Renal pelvis (tissue), 1 donor: ENCODE measurements at regions not wholly inside any gene's neighbourhood (a gene's known extent, or its start where the extent isn't known, plus 50 kb on each side); places are given as distances from the start of the nearest gene placed in this dataset.
"Not testable (repeated sequence)": the region's sequence is repeated elsewhere in the genome, so short reads cannot be mapped to it uniquely, and the experiment has no call there.

Experiments
- DNase-seq: peaks from one replicate; pipeline ENCODE4 v3.0.0-alpha.2; 2013

DNA sequence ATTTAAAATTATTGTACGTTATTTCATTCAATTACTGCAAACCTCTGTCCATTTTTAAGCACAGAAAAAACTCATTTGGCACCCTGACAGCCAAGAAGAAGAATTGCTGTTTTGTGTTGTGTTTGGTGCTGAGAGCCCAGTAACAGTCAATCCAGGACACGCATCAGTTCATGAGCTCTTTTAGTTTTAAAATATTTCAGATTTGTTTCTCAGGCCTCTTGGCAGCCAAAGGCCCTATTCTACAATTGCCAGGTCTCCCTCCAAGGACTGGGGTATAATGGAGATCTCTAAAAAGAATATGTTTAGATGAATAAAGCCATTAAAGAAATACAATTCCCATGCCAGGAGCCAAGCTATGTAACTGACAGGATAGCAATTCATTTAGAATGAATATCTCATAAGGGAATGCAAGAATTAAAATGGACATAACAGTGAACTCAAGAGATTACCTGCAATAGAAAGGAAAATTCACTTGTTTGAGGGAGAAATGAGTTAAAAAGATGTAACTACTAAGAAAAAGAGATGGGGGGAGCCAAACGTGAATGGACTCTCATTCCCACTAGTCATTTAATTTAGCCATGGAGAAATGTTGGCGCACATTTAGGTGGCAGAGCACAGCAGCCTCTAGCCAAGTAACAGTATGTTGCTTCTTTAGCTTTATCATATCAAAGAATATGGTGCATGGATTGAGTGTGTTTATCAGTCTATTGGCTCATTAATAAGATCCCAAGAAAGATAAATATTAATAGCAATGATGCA is 140.6 kb upstream of the PELI2 start:
- no peak for DNase-seq

DNA sequence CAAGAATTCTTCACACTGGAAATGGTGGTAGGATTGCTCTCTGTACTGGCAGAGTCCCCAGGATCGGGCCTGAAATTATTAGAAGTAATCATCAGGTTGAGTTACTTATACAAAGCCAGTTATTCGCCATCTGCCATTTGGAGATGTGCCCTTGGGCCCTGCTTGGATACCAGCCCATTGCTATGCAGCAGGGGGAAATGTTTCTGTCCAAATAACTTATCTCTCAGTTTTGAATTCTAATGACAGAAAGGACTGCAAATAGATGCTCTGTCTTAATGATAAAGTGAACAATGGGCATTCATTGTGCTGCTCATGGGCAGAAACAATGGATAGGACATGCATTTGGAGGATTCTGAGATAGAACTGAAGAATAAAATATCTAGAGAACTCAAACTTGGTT is 139.1 kb upstream of the PELI2 start:
- DNase-seq = no peak

DNA sequence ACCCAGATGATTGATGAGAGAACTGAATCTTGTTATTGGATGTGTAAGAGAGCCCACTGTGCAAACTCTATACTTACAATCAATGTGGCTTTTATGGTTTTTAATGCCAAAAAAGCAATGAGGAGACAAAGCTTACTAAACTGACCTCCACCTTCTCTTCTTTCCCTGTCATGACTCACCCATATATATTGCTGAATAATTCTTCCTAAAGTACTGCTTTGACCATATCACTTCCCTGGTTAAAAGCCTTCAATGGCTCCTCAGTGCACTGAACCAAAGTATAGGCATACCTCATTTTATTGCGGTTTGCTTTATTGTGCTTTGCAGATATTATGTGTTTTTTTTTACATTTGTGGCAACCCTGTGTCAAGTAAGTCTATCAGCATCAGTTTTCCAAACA is 138.4 kb upstream of the PELI2 start:
- DNase-seq = no peak

DNA sequence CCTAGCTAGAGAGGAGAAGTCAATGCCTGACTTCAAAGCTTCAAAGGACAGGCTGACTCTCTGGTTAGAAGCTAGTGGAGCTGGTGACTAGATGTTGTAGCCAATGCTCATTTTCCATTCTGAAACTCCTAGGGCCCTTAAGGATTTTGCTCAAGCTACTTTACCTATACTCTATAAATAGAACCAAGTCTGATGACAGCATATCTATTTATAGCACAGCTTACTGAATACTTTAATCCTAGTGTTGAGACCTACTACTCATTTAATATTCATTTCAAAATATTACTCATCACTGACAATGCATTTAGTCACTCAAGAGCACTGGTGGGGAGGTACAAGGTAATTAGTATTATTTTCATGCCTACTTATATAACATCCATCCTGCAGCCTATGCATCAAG is 137.2 kb upstream of the PELI2 start:
- no peak for DNase-seq

DNA sequence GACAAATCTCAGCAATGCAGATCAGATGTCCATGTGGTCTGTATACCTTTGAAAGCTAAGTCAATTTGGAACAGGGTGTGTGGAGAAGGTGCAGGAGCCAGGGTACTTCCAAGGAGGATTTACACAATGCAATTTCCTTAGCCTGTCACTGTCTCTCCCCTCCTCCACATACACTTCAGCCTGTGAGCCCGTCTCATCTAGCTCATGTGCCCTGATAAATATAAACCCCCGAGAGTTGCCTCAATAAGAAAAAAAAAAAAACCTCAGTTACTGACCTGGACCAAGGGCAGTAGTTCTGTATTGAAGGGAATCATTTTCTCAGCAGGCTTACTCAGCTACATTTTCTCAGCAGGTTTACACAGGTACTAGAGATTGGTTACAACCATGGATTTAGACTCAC is 132.1 kb upstream of the PELI2 start:
- no peak for DNase-seq

DNA sequence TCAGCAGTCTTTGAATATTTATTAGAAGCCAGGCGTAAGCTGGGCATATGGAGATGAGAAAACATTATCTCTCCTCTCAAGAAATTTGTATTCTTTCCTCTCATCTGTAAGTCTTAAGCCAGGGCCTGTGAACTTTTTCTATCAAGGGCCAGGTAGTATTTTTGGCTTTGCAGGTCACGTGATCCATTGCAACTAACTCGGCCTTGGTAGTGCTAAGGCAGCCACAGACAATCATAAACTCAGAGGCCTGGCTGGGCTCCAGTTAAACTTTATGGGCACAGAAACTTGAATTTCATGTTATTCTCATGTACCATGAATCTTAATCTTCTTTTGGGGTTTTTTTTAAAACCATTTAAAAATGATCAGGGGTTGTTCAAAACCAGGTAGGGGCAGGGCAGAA is 117.4 kb upstream of the PELI2 start:
- no peak for DNase-seq

DNA sequence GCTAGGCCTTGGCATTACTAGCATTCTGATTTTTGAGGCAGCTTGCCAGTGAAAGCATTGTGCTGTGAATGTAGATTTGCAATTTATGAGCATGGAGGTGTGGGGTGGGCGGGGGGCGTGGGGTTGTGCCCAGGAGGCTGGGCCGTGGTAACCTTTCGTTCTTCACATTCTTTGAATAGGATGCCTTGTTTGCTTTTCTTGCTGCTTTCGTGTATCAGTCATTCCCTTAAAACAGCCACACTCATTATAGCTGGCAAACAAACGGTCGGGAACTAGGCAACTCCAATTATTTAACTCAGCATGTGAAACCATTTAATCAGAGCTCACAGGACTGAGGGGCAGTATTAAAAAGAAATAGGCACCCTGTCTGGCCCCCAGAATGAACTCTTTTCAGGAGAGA is 115.9 kb upstream of the PELI2 start:
- peak; percentile 30 for DNase-seq

DNA sequence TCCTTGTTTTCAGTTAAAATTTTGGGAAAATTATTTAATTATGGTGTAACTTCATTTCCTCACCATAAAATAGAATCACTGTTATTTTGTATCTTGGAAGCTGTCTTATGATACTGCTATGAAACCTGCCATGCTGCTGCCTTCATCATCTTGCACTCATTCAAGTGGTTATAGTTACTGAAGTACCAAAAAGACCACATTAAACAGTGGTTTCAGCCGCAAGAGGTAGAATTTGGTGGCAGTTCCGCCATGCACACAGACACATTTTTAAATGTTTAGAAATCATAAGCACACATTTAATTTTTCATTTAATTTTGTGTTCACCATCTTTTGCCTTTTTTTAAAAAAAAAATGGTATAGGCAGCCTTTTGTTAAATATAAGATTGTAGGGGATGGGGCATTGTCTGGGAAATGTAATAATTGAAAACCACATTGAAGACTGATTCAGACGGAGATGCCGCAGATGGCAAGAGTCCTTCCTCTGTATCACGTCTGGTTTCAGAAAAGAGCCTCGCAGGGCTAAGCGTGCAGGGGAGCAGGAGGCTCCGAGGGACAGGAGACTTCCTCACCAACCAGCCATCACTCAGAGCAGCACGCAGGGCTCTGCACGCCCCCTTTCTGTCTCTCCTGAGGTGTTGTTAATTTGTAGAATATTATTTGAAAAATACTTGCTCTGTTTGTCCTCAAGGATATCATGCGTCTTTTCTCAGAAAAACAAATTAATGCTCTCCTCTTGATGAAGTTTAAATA is 115.2 kb upstream of the PELI2 start:
- no peak for DNase-seq

DNA sequence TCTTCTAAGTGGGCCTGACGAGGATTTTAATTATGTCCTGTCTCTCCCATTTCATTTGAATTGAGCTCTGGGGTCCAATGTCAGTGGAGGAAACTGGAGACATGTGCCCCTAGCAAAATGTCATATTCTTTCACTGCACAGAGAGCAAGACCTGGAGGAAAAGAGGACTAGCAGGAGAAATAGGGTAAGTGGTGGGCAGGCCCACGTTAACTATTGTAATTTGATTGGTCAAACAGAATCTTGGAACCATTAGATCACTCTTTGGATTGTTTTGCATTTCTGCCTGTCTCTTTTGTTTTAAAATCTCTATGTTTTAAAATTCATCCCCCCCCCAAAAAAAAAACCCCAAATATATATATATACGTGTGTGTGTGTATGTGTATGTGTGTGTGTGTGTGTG is 113.9 kb upstream of the PELI2 start:
- DNase-seq = no peak

DNA sequence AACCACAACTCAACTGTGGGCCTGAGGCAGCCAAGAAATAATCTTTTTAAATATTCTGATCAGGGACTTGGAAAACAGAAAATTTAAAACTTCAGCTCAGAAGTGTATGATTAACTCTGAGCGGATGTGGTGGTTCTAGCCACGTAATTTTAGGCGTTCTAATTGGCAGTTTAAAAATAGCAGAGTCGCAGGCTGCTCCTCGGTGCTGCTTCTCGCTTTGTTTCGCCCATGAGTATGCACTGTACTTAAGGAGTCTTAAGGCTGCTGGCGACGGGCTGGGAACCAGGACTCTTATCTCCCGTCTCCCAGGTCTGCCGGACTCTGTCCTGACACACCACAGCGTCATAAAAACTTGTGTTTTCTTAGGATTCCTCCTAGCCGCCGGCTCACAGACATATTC is 113.4 kb upstream of the PELI2 start:
- DNase-seq = no peak

DNA sequence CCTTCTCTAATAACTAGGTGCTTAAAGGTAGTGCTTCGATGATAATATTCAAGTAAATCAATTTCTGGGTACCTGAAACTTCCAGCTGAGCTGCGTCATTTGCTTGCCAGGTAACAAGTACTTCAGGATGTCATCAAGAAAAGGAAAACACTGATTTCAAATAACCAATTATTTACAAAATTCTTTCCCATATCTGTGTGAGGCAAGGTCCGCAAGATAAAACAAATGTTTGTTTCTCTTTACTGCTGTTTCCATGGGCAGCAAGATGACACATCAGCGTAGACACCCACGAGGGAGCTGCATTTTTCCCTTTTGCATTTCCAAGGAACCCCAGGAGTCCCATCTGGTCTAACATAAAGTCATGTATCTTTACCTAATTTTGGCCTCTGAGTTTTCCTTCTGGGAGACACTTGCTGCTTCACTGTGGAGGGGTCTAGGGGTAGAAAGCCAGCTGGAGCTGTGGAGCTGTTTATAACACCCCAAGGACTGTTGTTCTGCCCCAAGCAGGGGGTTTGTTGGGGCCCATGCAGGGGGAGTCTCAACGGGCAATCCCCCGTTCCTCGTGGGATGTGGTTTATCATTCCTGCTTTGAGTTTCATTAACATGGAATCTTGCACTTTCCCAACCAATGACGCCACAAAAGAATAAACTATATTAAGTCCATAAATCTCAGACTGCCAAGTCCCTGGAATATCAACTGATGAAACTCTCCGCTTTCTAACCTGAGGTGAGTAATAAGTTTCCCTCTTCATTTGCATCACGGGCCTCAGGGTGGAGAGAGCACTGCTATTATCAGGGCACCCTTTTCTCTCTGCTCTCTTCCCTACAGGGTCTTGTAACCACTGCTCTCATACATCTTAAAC is 112.8 kb upstream of the PELI2 start:
- DNase-seq = no peak

DNA sequence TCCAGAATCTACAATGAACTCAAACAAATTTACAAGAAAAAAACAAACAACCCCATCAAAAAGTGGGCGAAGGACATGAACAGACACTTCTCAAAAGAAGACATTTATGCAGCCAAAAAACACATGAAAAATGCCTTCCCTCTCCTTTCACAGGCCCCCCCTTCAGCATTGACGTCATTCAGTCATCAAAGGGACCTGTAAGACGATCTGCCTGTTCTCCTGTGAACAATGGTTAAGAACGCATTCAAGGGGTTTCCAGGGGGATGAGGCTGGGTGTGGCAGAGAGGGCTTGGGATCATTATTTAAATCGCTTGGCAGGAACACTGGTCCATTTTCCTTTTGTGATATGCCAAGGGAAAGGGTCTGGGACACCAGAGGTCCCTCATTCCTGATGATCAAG is 110.7 kb upstream of the PELI2 start:
- not testable (repeated sequence) for DNase-seq

DNA sequence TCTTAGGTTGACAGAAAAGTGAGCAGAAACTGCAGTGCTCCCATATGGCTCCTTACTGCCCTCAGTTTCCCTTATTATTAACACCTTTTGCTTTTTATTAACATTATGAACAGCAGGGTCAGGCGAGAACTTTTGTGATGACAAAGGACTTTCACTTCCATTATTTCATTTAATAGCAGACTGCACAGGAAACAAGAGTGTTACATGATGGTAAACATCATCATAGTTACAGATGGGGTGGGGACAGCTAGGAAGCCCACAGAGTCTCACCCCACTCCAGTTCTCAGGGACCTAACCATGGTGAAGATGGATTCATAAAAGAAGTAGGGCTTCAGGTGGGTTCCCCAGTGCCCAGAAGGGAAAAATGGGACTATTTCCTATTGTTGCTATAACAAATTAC is 110.1 kb upstream of the PELI2 start:
- DNase-seq = no peak

DNA sequence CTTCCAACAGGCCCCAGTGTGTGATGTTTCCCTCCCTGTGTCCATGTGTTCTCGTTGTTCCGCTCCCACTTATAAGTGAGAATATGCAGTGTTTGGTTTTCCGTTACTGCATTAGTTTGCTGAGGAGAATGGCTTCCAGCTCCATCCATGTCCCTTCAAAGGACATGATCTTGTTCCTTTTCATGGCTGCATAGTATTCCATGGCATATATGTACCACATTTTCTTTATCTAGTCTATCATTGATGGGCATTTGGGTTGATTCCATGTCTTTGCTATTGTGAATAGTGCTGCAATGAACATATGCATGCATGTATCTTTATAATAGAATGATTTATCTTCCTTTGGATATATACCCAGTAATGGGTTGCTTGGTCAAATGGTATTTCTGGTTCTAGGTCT is 109.5 kb upstream of the PELI2 start:
- DNase-seq = not testable (repeated sequence)

DNA sequence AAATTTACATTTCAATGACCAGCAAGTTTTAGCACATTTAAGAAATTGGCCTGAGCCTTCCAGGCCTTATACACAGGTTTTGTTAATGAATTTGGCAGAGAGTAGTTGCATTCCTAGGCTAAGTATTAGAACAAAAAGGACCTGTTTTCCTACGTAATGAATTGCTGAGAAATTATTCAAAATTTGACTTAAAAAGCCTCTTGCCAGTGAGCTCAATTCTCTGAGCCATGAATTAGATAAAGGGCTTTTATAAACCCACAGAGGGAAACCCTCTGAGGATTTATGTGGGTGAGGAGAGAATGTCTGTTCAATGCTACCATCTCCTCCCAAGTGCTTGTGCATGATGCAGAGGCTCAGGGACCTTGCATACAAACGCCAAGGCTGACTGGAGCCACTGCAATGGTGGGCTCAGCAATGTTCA is 94.5 kb upstream of the PELI2 start:
- no peak for DNase-seq

DNA sequence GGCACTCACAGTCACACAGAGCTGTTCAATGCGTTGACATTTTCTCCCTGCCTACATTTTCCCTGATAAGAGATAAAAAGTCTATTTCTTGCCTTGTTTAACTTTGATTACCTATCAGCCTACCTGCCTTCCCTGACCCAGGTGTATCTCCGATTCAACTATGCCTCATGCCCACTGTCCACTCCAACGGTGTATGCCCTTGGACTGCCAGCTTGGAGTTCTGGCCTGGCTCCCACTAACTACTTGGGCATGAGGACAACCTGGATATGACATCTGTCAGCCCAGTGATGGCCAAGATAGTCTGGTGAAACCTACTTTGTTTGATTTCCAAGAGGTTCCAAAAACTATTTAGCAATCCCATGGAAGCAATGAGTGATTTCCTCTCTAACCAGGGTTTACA is 93.0 kb upstream of the PELI2 start:
- no peak for DNase-seq

DNA sequence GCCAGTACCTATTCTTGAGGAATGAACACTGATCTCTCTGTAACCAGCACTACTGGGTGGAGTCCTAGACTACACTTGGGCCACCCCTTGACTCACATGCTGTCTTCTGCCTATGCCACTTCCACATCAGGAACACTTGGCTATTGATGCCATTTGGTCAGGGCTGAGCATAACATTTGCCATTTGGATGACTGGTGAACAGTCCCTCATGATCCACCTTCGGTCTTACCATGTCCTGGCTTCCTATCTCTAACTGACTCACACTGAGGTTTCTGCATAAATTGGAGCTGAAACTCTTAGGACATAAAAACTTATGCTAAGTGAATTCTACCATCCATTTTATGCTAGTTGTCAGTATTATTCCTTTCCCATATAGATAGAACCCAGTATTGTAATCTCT is 91.7 kb upstream of the PELI2 start:
- no peak for DNase-seq

DNA sequence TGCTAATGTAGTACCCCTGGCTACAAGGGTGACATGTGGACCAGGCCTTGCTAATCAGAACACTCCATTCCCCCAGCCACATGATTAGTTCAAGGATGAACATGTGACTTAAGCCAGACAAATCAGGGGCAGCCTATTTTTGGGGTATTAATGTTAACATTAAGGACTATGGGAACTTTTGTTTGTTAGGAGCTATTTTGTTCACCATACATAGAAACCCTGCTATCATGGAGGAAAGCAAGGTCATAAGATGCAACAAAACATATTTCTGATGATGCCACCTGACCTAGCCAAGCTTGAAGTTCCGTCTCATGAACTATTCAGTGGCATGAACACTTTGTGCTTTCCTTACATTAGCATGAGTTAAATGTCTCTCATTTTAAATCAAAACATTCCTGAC is 90.8 kb upstream of the PELI2 start:
- DNase-seq = no peak

DNA sequence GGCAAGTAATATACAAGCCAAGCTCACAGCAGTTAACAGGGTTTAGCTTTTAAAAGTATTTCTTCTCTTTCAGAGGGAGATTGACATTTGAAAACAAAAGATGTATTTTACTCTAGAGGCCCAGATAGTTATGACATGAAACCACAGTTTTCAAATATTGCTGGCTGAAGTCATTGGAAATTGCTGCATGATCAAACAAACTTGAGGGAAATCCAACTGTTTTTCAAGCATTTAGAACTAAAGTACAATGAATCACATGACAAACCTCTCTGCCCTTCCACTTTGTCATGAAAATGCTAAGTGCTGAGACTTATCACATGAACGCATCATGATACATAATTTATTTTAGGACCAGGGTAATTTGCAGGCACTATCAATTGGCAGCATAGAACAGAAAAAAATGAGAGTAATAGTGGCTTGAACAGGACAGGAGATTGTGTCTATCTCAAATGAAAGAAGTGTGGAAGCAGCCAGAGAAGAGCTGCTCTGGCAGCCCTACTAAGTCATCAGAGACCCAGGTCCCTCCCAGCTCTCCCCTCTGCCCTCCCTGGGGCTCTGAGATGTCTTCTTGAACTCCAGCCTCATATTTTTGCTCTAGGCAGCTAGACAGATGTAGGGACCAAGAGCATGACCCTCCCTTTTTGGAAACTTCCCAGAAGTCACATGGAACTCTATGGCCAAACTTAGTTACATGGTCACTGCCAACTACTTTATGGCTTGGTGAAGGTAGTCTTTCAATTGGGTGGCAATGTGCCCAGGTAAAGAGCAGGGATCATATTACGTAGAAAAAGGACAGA is 90.1 kb upstream of the PELI2 start:
- no peak for DNase-seq

DNA sequence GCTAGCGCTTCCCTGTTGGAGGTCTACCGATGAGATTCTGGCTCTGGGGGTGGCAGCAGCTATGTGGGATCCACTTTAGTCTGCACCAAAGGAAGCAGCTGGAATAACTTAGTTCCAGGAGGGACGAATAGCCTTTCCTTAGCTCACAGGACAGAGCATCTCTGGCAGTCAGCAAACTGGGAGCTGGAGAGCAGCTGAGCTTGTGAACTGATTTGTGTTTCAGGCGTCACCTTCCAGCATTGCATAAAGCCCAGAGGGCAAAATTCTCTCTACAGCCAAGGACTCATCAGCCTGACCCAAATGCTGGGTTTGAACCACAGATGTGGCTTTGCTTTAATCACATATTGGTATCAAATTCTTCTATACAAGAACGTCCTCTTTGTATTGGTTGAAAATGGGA is 81.9 kb upstream of the PELI2 start:
- no peak for DNase-seq

DNA sequence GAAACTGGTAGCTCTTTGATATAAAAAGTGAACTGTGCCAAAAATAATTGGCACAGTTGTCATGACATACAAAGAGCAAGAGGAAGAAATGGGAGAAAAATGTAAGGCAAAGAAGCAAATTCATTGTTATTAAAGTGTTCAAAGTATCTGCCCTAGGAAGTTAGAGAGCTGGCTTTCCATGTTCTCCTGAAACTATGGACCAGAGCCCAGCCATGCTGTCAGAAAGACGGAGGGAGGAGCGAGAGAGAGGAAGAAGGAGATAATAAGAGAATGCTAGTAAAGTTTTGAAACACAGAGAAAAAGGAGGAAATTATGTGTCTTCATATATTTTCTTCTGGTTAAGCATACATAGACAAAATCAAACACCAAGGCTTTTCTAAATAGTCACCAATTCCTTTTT is 78.1 kb upstream of the PELI2 start:
- no peak for DNase-seq

DNA sequence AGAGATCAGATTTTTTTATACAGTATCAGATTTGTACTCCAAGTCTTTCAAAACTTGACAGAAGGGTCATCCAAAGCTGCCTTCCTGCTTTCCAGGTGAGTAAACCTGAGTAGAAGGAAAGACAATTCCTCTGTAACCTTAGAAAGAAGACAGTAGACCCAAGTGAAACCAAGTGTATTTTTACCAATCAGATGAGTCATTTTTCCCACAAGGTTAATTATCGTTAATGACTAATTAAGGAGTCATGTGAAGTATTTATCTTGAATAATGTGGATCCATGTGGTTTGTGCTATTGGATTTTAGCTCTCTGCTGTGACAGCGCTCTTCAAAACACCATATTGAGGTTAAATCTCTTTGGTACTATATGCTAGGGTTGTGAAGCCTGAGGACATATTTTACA is 74.0 kb upstream of the PELI2 start:
- DNase-seq = no peak
